ENCODE measurements at regions not wholly inside any gene's neighbourhood (a gene's known extent, or its start where the extent isn't known, plus 50 kb on each side); places are given as distances from the start of the nearest gene placed in this dataset.

DNA sequence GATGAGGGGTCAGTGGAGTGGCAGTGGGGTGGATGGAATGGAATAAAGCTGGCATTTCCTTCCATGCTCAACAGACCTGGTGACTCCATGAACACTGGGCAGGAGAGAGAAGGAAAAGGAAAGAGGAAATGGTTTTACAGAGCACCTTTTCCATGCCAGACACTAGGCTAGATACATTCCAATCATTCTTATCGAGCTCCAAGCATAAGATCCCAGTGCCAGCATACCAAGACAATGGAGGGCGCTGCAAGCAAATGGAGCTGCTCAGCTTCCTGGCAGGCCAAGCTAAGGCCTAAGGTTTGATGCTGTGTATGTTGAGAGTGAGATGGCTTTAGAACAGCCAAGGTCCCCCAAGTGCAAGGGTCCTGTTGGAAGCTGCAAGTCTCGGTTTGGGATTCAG lies 113.2 kb downstream of the HSPH1 start:
- DNase-seq, result no peak

DNA sequence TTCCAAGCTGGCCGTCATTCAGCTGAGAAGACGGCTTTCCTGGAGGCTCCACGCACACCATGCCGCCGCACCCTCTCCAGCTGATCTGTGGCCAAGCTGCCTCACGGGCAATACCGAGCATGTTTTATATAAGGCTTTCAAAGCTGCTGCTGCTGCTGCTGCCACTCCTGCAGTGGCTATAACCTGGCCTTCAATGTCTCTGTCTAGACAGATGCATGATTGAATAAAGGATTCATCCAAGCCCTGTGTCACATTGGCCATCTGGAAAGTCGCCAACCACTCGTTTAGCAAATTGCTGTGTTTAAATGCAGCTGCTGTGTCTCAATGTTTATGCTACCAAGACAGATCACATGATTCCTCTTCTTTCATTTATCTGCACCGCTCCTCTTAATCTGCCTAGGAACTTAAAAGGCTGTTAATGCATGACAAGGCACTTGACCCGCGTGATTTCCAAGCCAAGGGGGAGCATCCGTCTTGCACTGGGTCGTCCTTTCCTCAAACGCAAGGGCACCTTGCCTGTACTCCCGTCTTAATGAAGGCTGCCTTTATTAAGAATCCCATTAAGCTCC lies 114.3 kb downstream of the TEX26 start:
- DNase-seq, result no peak

DNA sequence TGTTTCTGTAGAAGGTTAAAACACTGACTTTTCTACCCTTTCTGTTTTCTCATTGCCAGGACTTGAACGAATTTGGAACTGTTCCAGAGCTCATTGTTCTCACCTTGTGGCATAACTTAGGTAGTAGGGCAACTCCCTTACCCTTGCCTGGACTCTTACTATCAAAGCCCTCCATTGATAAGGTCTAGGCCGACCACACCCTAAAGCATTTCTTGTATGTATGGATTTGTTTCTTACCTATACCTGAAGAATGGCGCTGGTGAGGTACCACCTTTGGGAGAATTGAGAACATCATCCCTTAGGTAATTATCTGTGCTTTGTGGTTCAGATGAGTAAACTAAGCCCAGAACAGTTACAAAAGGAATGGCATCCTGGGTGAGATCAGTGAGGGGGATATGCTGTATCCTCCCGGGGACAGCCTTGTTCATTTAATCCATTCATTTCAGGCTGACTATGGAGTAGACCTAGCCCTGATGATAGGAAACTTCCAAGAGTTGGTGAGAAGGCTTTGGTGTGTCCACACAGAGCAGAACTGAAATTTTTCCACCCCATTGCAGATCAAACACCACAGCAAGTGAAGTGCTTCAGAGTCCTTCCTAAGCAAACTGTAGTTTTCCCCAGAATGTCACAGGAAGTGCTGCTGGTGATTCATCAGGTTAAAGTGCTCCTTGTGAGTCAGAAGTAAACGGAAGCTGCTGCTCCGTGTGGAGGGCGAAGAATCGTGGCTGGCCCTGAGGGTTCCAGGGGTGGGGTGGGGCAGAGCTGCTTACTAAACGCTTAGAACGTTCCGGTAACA lies 113.0 kb downstream of the TEX26 start:
- peak; percentile 93 for DNase-seq

DNA sequence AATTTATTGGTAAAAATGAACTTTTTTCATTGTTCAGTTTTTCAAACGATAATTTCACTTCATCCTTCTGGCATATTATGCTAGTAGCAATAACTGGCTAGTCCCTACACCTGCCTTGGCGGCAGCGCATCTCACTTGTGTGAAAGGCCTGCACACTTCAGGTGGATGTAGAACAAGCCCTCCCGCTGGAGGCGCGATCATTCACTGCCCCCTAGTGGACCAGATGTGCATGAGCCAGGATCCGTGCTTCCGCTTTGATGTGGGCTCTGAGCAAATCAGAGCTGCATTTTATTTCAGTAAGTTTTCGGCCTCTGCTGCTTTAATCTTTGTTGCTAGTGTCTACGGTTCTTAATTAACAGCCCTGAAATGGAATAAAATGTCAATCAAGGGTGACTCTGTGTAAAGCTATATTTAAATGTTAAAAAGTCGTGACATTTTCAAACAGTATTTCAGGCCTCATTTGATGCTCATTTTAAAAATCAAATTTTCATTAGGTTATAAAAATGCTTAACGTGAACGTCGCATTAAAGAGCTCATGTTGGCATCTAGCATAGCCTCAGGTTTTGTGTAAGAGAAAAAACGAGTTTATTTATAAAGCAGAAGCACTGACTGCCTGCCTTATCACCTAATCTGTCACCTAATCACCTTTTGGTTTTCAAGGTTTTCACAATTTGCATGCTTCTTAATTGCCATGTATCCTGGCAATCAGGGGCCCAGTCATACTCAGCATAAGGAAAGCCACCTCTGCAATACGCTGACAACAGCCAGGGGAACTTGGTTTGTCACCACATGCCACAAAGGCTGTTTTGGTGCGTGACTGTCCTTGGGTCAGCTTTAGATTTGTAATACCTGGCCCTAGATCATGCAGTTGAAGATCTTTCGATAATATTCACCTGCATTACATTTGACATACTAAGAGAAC lies 112.2 kb downstream of the TEX26 start:
- peak; percentile 87 for DNase-seq

DNA sequence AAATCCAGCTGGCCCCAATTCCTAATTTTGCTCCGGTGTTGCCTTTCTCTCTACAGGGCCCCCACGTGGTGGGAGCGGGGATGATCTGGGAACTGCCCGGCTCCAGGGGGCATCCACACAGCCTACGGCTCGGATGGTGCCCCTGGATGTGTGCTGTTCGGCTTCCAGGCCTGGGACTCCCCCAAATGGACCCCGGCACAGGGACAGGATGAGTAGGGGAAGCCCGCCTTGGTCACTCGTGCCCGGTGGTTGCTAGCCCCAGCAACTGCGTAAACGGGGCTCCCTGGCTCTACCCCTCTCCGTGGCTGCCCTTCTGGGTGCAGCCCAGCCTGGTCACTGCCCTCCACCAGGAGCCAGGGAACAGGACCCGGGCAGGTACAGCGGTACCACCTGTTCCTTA lies 111.5 kb downstream of the TEX26 start:
- no peak for DNase-seq

DNA sequence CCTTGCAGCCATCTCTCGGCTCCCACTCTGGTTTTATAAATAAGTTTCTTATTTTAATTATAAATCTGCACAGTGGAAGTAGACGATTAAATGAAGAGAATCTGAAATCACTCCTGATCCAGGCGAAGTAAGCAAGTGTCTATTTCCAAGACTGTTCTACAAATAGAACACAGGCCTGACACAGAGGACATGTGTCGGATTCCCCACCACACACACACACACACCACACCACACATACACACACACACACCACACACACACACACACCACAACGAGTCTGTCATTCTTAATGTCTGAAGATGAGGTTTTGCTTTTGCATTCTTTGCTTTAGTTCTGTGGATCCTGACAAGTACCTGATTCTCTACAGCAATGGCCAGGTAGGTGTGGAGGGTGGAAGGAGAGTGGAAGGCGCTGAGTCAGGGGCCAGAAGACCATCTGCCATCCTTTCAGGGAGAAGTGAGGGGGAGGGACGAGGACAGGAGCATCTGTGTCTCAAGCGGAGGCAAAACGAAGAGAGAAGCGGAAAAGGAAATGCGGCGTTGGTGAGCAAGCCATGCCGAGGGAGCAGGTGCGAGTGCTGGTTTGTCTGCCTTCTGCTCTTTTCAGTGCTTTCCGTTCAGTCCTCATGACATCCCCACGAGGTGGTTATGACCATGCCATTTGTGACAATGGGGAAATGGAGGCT lies 110.2 kb downstream of the TEX26 start:
- DNase-seq, result no peak

DNA sequence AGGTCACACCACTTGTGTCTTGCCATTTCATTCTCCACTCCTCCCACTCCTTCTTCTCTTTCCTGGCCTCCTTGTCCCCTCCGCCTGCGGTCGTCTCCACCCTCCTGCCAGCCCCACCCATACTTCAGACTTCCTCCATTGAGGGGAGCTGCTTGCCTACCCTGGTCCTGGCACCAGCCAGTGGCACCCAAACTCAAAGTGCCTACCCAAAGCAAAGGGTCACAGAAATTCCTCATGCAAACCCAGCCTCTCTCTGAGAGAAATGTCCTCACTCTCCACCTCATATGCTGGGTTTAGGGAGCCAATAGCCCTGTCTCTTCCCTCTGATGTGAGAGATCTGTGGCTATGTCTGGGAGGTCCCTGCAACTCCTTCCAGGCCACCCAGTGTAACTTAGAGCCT lies 109.6 kb downstream of the TEX26 start:
- DNase-seq, result no peak

DNA sequence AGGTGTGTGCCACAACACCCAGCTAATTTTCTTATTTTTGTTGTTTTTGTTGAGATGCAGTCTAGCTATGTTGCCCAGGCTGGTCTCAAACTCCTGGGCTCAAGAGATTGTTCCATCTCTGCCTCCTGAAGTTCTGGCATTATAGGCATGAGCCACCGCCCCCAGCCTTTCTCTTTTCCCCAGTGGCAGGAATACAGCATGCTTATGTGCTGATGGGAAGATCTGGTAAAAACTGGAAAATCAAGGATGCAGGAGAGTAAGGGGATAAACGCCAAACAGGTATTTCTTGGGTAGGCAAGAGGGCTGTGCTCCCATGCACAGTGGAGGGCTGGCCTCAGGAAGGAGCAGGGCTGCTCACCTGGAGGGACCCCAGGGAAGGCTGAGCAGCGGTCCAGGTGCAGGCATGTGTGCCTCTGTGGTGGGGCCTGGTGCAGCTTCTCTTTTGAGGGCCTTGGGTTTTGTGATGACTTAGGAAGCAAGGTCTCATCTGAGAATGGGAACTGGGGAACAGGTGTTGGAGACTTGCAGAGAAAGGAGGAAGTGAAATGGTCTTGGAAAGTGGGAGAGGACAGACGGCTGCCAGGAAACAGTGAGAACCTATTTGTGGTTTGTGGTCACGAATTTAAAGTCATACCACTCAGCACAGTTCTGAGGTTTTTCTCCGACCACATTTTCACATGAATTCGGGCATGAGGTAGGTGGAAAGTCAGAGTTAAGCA lies 106.5 kb downstream of the TEX26 start:
- peak; percentile 45 for DNase-seq

DNA sequence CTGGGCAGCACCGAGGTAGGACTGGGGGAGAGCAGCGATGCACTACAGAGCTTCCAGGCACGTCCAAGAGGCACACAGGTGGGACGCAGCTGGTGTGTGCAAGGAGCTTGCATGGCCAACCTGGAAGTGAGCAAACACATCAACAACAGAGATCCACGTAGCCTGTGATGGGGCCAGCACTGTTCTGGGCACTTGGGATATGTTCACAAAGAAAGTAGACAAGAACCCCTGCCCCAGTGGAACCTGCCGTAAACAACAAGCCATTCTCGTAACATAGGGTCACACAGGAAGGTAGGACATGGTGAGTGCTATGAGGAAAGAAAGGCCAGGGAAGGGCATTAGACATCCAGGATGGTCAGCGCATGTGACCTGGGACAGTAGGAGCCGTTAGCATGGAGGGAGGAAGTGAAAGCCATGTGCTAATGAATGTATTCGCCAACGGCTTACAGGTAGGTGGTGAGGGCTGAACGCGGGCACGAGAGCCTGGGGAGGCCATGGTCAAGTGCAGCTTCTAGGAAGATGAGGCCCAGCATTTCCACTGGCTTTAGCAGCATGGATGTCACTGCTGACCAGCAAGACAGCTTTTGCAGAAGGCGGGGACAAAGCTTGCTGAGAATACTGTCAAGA lies 105.5 kb downstream of the TEX26 start:
- DNase-seq, result no peak

DNA sequence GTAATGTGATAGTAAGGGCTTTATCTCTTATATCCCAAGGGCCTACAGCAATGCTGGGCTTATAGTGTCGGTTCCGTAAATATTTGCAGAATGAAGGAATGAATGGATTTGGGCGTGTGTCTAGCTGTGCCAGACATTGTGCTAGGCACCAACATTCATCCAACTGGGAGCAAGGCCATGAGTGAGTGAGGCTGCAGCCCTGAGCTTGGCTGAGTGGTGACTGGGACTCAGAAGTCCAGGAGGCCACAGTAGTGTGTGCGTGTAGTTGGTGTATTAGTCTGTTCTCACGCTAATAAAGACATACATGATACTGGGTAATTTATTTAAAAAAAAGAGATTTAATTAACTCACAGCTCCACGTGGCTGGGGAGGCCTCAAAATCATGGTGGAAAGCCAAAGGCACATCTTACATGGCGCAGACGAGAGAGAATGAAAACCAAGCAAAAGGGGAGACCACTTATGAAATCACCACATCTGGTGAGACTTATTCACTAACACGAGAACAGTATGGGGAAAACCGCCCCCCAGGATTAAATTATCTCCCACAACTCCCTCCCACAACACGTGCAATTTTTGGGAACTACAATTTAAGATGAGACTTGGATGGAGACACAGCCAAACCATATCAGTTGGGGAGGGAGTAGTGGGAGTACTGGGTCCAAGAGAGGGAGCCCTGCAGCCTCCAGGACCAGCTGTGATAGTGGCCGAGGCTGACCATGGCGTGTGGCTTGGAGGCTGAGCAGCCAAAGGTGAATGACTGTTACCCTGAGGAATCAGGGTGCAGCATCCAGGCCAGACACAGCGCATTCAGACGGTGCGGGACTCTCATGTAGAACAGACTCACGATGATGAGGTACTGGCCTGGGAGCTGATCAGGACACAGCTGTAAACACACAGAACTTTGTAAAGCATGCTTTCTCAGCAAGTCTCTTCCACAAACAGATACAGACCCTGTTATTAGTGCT lies 104.6 kb downstream of the TEX26 start:
- DNase-seq, result no peak

DNA sequence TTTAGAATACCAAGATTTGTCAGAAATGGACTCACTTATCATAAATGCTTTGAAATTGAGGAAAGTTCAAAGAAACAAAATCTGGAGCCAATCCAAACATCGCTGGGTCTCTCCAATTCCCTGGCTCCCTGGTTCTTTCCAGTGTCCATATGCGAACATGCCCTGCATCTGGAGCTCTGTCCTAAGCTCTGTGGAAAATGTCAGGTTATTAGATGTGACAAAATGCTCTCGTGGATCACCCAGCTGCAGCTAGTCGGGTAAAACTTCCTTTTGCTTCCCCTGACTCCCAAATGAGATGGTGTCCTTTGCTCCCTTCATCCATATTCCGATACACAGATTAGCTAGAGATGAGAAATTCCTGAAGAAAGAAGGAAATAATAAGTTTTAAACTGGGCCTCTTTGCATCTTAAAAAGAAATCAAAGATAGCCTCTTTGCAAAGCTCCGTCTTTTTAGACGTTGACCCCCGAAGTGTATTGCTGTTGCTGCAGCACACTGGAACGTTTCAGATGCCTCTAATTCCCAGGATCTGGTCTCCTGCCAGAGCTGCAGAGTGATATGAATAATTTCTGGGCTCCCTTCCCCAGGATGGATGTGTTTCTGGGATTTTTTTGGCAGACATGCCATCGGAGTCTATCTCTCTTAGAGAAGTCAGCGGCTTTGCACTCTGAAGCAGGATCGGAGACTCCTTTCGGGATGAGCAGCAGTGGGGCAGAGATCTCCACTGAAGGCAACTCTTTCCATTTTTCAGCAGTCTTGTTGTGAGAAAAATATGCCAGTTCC lies 102.9 kb downstream of the TEX26 start:
- DNase-seq, result no peak

DNA sequence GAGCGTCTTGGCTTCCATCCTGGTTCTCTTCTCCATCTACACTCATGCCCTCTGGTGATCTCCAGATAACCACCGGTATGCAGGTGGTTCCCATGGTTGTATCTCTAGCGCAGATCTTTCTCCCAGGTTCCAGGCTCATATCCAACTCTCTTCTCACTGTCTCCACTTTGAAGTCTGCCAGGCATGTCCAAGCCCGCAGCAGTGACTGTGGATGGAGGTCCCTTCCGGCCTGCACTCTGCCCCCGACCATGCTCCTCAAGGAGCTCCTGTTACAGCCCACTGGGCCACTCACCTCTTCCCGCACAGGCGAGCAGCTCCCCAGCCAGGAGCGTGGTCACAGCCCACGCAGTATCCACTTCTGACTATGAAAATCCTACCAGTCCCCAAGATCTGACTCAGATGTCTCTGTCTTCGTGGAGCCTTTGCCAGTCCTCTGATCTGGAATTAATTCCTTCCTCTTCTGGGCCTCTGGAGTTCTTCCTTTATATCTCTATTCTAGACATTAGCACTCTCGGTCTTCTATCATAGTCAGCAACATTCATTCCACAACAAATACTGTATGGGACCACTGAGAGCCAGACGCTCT lies 100.2 kb downstream of the TEX26 start:
- DNase-seq, result no peak

DNA sequence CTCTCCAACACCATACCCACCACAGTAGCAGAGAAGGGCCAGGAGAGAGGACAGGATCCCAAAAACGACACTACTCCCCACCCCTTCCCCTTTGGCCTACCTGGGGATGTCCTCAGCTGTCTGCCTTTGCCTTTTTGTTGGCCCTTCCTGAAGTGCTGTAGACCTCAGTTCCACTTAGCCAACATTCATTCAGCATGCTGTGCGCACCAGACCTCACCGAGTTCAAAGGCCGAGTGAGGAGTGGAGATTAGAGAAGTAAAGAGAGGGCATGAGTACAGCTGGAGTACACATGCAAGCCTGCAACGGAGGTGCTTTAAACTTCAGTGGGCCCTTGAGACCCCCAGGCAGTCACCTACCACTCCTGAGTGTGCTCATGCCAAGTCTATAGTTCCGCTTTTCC lies 99.0 kb downstream of the TEX26 start:
- DNase-seq, result no peak

DNA sequence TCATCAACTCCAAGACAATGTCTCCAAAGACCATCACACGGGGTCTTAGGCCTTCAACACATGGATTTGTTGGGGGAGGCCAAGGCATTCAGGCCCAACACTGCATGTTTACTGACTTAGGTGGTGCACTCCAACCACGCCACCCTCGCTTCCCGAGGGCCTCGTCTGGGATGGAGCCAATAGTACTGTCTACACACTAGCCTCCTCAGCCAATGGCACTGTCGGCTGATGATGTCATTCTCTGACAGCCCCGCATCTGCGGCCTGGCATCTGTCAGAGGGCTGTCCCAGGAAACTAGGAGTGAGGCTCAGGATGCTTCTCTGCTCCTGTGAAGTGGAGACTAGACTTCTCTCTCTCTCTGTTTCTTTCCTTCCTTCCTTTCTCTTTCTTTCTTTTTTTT lies 96.6 kb downstream of the TEX26 start:
- DNase-seq, result no peak

DNA sequence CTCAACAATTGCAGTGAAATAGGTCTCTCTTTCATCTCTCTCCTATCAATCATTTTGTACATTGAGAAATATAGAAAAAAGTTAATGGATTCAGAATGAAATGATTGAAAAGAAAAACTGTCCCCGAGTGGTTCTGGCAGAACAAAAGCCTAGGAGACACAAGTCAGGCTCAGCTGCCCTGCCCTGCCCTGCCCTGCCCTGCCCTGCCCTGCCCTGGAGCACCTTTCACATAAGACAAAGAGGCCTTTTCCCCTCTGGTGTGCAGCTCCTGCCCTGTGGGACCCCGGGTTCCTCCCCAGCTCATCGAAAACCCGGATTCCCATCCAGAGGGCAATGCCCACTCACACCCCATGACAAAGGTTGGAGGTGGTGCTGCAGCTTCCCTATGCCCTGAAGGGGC lies 94.7 kb downstream of the TEX26 start:
- no peak for DNase-seq
